CD4-positive, CD25-positive, alpha-beta regulatory T cell (primary cell): ENCODE measurements at regions not wholly inside any gene's neighbourhood (a gene's known extent, or its start where the extent isn't known, plus 50 kb on each side); places are given as distances from the start of the nearest gene placed in this dataset.
"Not testable (repeated sequence)": the region's sequence is repeated elsewhere in the genome, so short reads cannot be mapped to it uniquely, and the experiment has no call there.

Source experiments
- ATAC-seq, 2 donors: fragments of 150-1000 bp; cut with Tn5 transposase; one replicate each; pipeline ENCODE4 v1.10.0; 2021; ENCODE audit warnings: low read depth in 2 of 2, moderate number of reproducible peaks in 2 of 2, moderate library complexity in 1 of 2
- DNase-seq, 3 donors: peaks; one replicate each; pipeline versions ENCODE4 v3.0.0 to v3.0.0-alpha.2; 2012 to 2022; ENCODE audit warnings: mixed read lengths in 1 of 3
- H3K27ac ChIP-seq: one replicate; pipeline ENCODE4 v1.7.0; 2013; ENCODE audit warnings: mild to moderate bottlenecking, low read length; ENCODE audit not compliant: insufficient read depth, poor library complexity, severe bottlenecking
- H3K27me3 ChIP-seq: one replicate; pipeline ENCODE4 v1.7.0; 2013; ENCODE audit warnings: low read length; ENCODE audit not compliant: control insufficient read depth, insufficient read depth
- H3K36me3 ChIP-seq: one replicate; pipeline ENCODE4 v1.7.0; 2013; ENCODE audit warnings: mild to moderate bottlenecking, low read length, moderate library complexity; ENCODE audit not compliant: control insufficient read depth, insufficient read depth
- H3K4me1 ChIP-seq: 2 replicates; pipeline ENCODE4 v1.7.0; 2013; ENCODE audit warnings: mild to moderate bottlenecking, low read length; ENCODE audit not compliant: insufficient read depth, control insufficient read depth, poor library complexity, severe bottlenecking
- H3K4me3 ChIP-seq: one replicate; pipeline ENCODE4 v1.7.0; 2013; ENCODE audit warnings: low read depth, mild to moderate bottlenecking, low read length, moderate library complexity
- H3K9me3 ChIP-seq, 2 experiments: 1 replicate in 1 of 2; 2 replicates in 1 of 2; pipeline ENCODE4 v1.7.0; 2013; ENCODE audit warnings: low read length in 2 of 2, mild to moderate bottlenecking in 1 of 2, moderate library complexity in 1 of 2; ENCODE audit not compliant: control insufficient read depth in 2 of 2
- H3K27ac Mint-ChIP-seq, 3 donors: one replicate each; pipeline ENCODE4 v1.8.0; 2020 to 2022; ENCODE audit warnings: mild to moderate bottlenecking in 3 of 3, mixed read lengths in 3 of 3, moderate library complexity in 2 of 3
- H3K27me3 Mint-ChIP-seq: one replicate; pipeline ENCODE4 v1.8.0; 2022; ENCODE audit warnings: mild to moderate bottlenecking, mixed read lengths
- H3K36me3 Mint-ChIP-seq: one replicate; pipeline ENCODE4 v1.8.0; 2020; ENCODE audit warnings: mixed read lengths
- H3K4me1 Mint-ChIP-seq, 4 donors: one replicate each; pipeline ENCODE4 v1.8.0; 2020 to 2022; ENCODE audit warnings: mixed read lengths in 4 of 4, mild to moderate bottlenecking in 1 of 4
- H3K4me3 Mint-ChIP-seq, 4 donors: one replicate each; pipeline ENCODE4 v1.8.0; 2020 to 2022; ENCODE audit warnings: mild to moderate bottlenecking in 4 of 4, mixed read lengths in 4 of 4, moderate library complexity in 3 of 4
- H3K9me3 Mint-ChIP-seq, 7 donors: one replicate each; pipeline ENCODE4 v1.8.0; 2020 to 2022; ENCODE audit warnings: mixed read lengths in 7 of 7, mild to moderate bottlenecking in 3 of 7, moderate library complexity in 2 of 7

DNA sequence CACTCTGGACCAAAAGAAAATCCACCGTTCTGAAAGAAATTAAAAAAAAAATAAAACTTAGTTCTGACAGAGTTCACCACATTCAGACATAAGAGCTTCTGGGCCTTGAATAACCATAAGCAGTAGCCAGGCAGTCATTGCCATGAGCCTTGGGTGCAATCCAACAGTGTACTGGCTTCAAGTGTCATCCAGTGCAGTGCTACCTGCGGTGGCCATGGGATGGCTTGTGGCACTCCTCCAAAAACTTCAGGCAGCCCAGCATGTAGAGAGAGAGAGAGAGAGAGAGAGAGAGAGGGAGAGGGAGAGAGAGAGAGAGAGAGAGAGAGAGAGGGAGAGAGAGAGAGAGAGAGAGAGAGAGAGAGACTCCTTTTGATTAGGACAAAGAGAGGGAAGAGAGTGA lies 208.5 kb downstream of the SPIN4 start:
- not testable (repeated sequence) for H3K36me3 ChIP-seq, H3K27me3 Mint-ChIP-seq, DNase-seq, H3K36me3 Mint-ChIP-seq, H3K9me3 Mint-ChIP-seq, H3K4me3 Mint-ChIP-seq, H3K27me3 ChIP-seq, ATAC-seq, H3K4me1 Mint-ChIP-seq, H3K4me1 ChIP-seq, H3K9me3 ChIP-seq, H3K4me3 ChIP-seq, H3K27ac Mint-ChIP-seq, H3K27ac ChIP-seq

DNA sequence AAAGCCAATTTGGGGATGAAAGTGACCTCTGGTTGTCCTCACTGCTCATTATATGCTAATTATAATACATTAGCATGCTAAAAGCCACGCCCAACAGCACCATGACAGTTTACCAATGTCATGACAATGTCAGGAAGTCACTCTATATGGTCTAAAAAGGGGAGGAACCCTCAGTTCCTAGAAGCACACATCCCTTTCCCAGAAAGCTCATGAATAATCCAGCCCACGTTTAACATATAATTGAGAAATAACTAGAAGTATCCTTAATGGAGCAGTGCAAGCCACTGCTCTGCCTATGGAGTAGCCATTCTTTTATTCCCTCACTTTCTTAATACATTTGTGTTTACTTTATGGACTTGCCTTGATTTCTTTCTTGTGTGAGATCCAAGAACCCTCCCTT lies 215.3 kb downstream of the SPIN4 start:
- not testable (repeated sequence) for ATAC-seq, H3K4me1 ChIP-seq, H3K4me3 ChIP-seq, H3K27ac Mint-ChIP-seq, H3K27me3 Mint-ChIP-seq, H3K36me3 Mint-ChIP-seq, H3K4me3 Mint-ChIP-seq, DNase-seq, H3K27me3 ChIP-seq, H3K36me3 ChIP-seq, H3K9me3 ChIP-seq, H3K4me1 Mint-ChIP-seq, H3K27ac ChIP-seq, H3K9me3 Mint-ChIP-seq

DNA sequence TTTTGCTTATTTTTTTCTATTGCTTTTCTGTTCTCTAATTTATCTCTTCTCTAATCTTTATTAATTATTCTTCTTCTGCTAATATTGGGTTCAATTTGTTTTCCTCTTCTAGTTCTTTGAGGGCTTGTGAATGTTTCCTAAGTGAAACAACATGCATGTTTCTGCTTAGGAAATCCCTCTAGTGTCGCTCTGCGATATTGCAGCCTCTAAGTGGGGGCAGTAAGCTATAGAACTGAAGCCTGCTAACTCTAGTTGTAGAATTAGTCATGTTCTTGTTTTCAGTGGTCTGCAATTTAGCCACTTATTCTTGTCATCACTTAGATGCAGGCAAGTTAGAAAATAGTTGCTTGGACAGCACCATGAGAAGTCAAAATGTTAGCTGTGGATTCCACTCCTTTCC lies 222.6 kb downstream of the SPIN4 start:
- H3K36me3 Mint-ChIP-seq, result no peaks in the 10 kb centered on the region
- no peaks in the 10 kb centered on the region for H3K9me3 Mint-ChIP-seq
- H3K27me3 ChIP-seq, result no peaks in the 10 kb centered on the region
- no peak overlapping the region for H3K4me3 ChIP-seq
- ATAC-seq, result no peak
- H3K4me1 ChIP-seq, result no peaks in the 10 kb centered on the region
- no peaks in the 10 kb centered on the region for H3K36me3 ChIP-seq
- H3K4me3 Mint-ChIP-seq, result no peak overlapping the region
- no peaks in the 10 kb centered on the region for H3K27me3 Mint-ChIP-seq
- peak in 1 of 3 donors; percentile 39 for DNase-seq
- H3K9me3 ChIP-seq, result no peaks in the 10 kb centered on the region
- no peak overlapping the region for H3K27ac ChIP-seq
- H3K4me1 Mint-ChIP-seq, result peaks cover 0 to 4% (median 0%) of the 10 kb centered on the region in 4 donors
- H3K27ac Mint-ChIP-seq, result no peak overlapping the region

DNA sequence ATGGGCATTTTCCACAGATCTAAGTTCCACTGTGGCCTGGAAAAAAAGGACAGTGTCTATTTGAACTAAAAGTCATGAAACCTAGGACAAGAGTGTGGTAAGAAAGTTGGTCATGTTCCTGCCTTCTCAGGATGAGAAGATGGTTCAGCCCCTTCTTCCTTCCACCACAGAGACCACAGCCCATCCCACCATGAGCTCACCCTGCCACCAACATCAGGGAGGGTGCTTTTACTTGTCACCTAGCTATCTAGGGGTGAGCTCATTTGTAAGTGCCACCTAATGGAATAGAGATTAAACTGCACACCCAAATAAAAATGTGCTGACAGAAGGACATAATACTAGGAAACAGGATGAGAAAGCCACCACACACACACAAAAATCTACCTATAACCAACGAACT lies 235.9 kb downstream of the SPIN4 start:
- Mint-ChIP-seq H3K9me3 (peaks cover 0 to 1% (median 0%) of the 10 kb centered on the region in 7 donors), H3K4me3 (no peak overlapping the region), H3K36me3 (no peaks in the 10 kb centered on the region), H3K27me3 (no peaks in the 10 kb centered on the region), H3K4me1 (no peaks in the 10 kb centered on the region), H3K27ac (no peak overlapping the region)
- Histone ChIP-seq H3K27ac (no peak overlapping the region), H3K4me3 (no peak overlapping the region), H3K9me3 (no peaks in the 10 kb centered on the region), H3K27me3 (no peaks in the 10 kb centered on the region), H3K4me1 (no peaks in the 10 kb centered on the region), H3K36me3 (no peaks in the 10 kb centered on the region)
- DNase-seq (no peak), ATAC-seq (no peak)

DNA sequence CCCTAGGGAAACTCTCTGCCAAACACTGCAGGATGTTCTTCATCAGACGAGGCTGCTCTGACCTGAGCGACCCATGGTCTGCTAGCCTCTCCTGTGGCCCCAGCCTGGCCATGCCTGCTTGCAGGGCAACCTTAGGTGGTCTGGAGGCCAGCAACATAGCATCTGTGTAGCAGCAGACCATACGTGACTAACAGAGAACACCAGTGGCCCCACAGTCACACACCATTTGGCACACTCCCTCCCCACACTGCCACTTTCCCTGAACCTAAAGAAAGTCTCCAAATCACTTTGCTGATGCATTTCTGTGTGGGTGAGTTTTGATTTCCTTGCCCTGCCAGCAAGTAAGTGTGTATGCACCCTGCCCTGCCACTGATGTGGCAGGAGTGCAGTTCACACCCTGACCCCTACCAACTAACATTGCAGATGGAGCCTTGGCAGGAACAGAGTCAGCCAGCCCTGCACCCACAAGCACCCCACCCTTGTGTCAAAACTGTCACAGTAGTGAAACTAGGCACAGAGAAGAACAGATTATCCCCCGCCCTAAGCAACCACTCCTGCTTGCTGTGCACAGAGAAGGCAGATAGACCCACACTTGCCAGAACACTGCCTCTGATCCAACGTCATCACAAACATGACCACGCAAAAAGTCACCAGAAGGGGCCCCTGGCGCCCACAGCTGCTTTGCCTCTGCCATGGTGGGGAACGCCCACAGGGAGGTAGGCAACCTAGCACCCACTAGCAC lies 249.1 kb downstream of the SPIN4 start:
- Mint-ChIP-seq H3K27ac (peak overlapping the region in 1 of 3 donors; percentile 66), H3K9me3 (peaks cover 0 to 7% (median 0%) of the 10 kb centered on the region in 7 donors), H3K4me1 (no peaks in the 10 kb centered on the region), H3K36me3 (no peaks in the 10 kb centered on the region), H3K4me3 (no peak overlapping the region), H3K27me3 (no peaks in the 10 kb centered on the region)
- Histone ChIP-seq H3K9me3 (no peaks in the 10 kb centered on the region), H3K27ac (no peak overlapping the region), H3K36me3 (no peaks in the 10 kb centered on the region), H3K4me1 (no peaks in the 10 kb centered on the region), H3K27me3 (no peaks in the 10 kb centered on the region), H3K4me3 (no peak overlapping the region)
- no peak for ATAC-seq
- no peak for DNase-seq

DNA sequence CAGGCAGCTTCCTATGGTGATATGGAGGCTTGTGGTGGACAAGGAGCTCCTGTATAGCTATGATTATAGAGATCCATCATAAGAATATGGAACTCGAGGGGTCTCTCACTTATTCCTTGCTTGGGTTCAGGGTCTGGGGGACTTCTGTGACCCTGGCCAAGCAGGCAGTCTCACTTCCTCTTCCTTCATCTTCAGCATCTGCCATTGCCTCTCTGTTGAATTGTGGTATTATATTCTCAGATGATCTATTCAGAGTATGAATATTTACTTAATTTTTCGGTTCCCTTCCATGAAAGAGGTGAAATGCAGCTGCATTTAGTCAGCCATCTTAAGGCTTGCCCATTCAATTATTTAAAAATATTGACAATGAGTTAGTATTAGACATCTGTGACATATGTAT lies 292.9 kb downstream of the SPIN4 start:
- Mint-ChIP-seq H3K27ac (no peak overlapping the region), H3K36me3 (no peaks in the 10 kb centered on the region), H3K4me3 (no peak overlapping the region), H3K9me3 (peaks cover 0 to 6% (median 0%) of the 10 kb centered on the region in 7 donors), H3K27me3 (no peaks in the 10 kb centered on the region), H3K4me1 (no peaks in the 10 kb centered on the region)
- H3K4me3 ChIP-seq, result no peak overlapping the region
- H3K27me3 ChIP-seq, result no peaks in the 10 kb centered on the region
- DNase-seq, result no peak
- ATAC-seq, result no peak
- no peaks in the 10 kb centered on the region for H3K4me1 ChIP-seq
- no peak overlapping the region for H3K27ac ChIP-seq
- H3K9me3 ChIP-seq, result no peaks in the 10 kb centered on the region
- H3K36me3 ChIP-seq, result no peaks in the 10 kb centered on the region

DNA sequence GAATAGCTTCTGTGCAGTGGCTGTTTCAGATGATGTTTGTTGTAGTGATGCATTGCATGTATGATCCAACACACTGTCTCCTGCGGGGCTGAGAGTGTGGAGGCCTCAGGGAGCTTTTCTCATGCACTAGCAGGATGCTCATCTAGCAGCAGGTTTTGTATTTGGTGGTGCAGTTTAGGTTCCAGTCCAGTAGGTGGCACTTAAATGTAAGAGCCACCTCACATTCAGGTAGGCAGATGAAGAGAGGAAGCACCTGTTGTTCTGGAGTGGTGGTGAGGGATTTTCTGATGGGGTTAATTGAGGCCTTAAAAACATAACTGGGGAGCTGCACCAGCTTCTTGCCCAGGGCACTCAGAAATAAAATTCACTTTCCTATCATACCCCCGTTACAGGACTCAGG lies 300.9 kb downstream of the SPIN4 start:
- H3K4me3 Mint-ChIP-seq, result no peak overlapping the region
- H3K36me3 Mint-ChIP-seq, result no peaks in the 10 kb centered on the region

DNA sequence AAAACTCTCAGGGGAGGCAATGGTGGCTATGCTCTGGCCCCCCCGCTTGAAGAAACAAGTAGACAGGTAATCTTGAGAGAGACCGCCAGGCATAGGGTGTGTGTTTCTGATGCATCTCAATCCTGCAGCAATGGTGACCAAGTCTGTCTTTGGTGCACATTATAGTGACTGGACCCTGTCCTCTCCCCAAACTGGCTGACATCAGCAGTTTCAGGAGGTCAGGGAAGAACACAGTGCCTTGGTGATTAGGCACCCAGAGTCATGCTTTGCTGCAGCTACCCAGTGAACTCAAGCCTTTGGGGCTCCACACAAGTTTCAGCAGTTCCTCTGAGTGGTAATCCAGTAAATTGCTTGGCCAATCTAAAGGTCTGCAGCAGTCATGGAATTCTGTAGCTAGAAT lies 318.3 kb downstream of the SPIN4 start:
- Histone ChIP-seq H3K36me3 (no peaks in the 10 kb centered on the region), H3K4me1 (no peaks in the 10 kb centered on the region), H3K4me3 (no peak overlapping the region), H3K27me3 (no peaks in the 10 kb centered on the region), H3K27ac (no peak overlapping the region), H3K9me3 (no peaks in the 10 kb centered on the region)
- H3K36me3 Mint-ChIP-seq, result no peaks in the 10 kb centered on the region
- H3K4me1 Mint-ChIP-seq, result no peaks in the 10 kb centered on the region
- no peak for DNase-seq
- no peak overlapping the region for H3K4me3 Mint-ChIP-seq
- ATAC-seq, result no peak
- no peaks in the 10 kb centered on the region for H3K27me3 Mint-ChIP-seq
- no peak overlapping the region for H3K27ac Mint-ChIP-seq
- peaks cover 0 to 3% (median 0%) of the 10 kb centered on the region in 7 donors for H3K9me3 Mint-ChIP-seq

More for the DNA sequence above, 300.9 kb downstream of the SPIN4 start:
- ATAC-seq (no peak), DNase-seq (peak in 1 of 3 donors; percentile 16)
- Histone ChIP-seq H3K36me3 (no peaks in the 10 kb centered on the region), H3K9me3 (no peaks in the 10 kb centered on the region), H3K4me3 (no peak overlapping the region), H3K4me1 (no peaks in the 10 kb centered on the region), H3K27ac (no peak overlapping the region), H3K27me3 (no peaks in the 10 kb centered on the region)
- Mint-ChIP-seq H3K4me1 (no peaks in the 10 kb centered on the region), H3K9me3 (peaks cover 0 to 8% (median 0%) of the 10 kb centered on the region in 7 donors), H3K27me3 (no peaks in the 10 kb centered on the region), H3K27ac (no peak overlapping the region)
